ENCODE measurements at regions not wholly inside any gene's neighbourhood (a gene's known extent, or its start where the extent isn't known, plus 50 kb on each side); places are given as distances from the start of the nearest gene placed in this dataset.

- TF ChIP-seq CTCF (IDR thresholded peaks at IDR 0.05; ENCODE audit: borderline replicate concordance, insufficient read depth, low read depth, low read length): no peak
- no peak overlapping the region for H3K4me3 ChIP-seq (ENCODE audit: low read depth, low read length)
Measured at GRCh38 chr13:73776151-73776785, 357.9 kb downstream of the KLF12 start.

- TF ChIP-seq CTCF (IDR thresholded peaks at IDR 0.05; ENCODE audit: borderline replicate concordance, insufficient read depth, low read depth, low read length): no peak
- H3K4me3 ChIP-seq (ENCODE audit: low read depth, low read length): no peak overlapping the region
Measured at GRCh38 chr13:73773168-73773549, 361.0 kb downstream of the KLF12 start.

- TF ChIP-seq CTCF (IDR thresholded peaks at IDR 0.05; ENCODE audit: borderline replicate concordance, insufficient read depth, low read depth, low read length): no peak
- H3K4me3 ChIP-seq (ENCODE audit: low read depth, low read length): no peak overlapping the region
Measured at GRCh38 chr13:73772449-73773167, 361.6 kb downstream of the KLF12 start.

- H3K4me3 ChIP-seq (ENCODE audit: low read depth, low read length): no peak overlapping the region
- peak; percentile 46; the same call in 1 of the 2 replicates for TF ChIP-seq CTCF (IDR thresholded peaks at IDR 0.05; ENCODE audit: borderline replicate concordance, insufficient read depth, low read depth, low read length)
Measured at GRCh38 chr13:73767747-73768315, 366.4 kb downstream of the KLF12 start.

- no peak overlapping the region for H3K4me3 ChIP-seq (ENCODE audit: low read depth, low read length)
- TF ChIP-seq CTCF (IDR thresholded peaks at IDR 0.05; ENCODE audit: borderline replicate concordance, insufficient read depth, low read depth, low read length): no peak
Measured at GRCh38 chr13:73767191-73767741, 366.9 kb downstream of the KLF12 start.

GRCh38 chr13:73765651-73766384, 368.4 kb downstream of the KLF12 start:
- TF ChIP-seq CTCF (IDR thresholded peaks at IDR 0.05; ENCODE audit: borderline replicate concordance, insufficient read depth, low read depth, low read length): no peak
- H3K4me3 ChIP-seq (ENCODE audit: low read depth, low read length): no peak overlapping the region

Measured in GM12875 (cell line).